Effector memory CD4-positive, alpha-beta T cell (primary cell): ENCODE measurements at regions not wholly inside any gene's neighbourhood (a gene's known extent, or its start where the extent isn't known, plus 50 kb on each side); places are given as distances from the start of the nearest gene placed in this dataset.

Source experiments
- DNase-seq, 3 donors: peaks; one replicate each; pipeline ENCODE4 v3.0.0-alpha.2; 2020
- H3K27ac ChIP-seq: 2 replicates; pipeline ENCODE4 v1.7.0; 2013; ENCODE audit warnings: mild to moderate bottlenecking, low read length, moderate library complexity; ENCODE audit not compliant: insufficient read depth, poor library complexity, severe bottlenecking
- H3K27me3 ChIP-seq: replicated peaks from 2 replicates; pipeline ENCODE4 v1.7.0; 2013; ENCODE audit warnings: mild to moderate bottlenecking, low read length; ENCODE audit not compliant: insufficient read depth, control insufficient read depth, poor library complexity, severe bottlenecking
- H3K36me3 ChIP-seq: 2 replicates; pipeline ENCODE4 v1.7.0; 2013; ENCODE audit warnings: mild to moderate bottlenecking, low read length, moderate library complexity; ENCODE audit not compliant: control insufficient read depth, insufficient read depth
- H3K4me1 ChIP-seq: 2 replicates; pipeline ENCODE4 v1.7.0; 2013; ENCODE audit warnings: low read length, mild to moderate bottlenecking; ENCODE audit not compliant: control insufficient read depth, insufficient read depth, poor library complexity, severe bottlenecking
- H3K4me3 ChIP-seq: 2 replicates; pipeline ENCODE4 v1.7.0; 2013; ENCODE audit warnings: low read length, low read depth, mild to moderate bottlenecking; ENCODE audit not compliant: insufficient read depth, poor library complexity, severe bottlenecking
- H3K9me3 ChIP-seq: 2 replicates; pipeline ENCODE4 v1.7.0; 2013; ENCODE audit warnings: mild to moderate bottlenecking, low read length, moderate library complexity; ENCODE audit not compliant: control insufficient read depth

DNA sequence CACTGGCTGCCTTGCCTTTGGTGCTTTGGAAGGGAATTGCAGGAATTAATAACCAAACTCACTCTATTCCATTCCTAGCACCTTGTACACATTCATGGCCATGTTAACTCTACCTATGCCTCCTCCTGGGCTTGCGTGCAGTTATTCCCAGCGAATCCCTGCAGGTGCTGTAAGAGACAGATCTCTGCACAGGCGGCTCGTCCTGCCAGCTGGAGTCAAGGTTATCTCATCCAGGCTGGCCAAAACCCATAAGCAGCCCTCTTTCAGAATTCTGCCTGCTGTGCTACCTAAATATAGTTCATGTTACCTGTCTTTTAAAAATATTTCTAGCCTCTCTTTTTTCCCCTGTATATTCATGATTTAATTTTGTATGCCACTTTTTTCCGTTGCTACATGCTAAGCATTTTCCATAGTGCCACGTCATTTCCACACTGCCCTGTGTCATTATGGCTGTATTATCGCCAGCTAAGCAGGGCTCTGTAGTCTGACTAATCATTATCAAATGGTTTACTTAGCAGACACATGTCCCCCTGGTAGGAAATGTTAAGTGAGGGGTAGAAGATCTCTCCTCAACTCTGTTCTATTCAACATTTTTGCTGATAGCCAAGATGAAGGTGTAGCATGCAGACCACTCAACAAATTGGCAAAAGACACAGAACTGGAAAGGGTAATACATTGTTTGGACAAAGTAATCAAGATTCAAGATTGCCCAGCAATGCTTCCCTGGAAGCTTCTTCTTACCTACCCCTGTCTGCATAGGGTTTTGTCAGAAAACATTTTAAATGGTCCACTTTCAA, 79.7 kb upstream of the TAF1B start:
- Histone ChIP-seq H3K4me3 (no peak overlapping the region), H3K27ac (no peak overlapping the region), H3K4me1 (peaks cover 9% of the 10 kb centered on the region), H3K27me3 (no peaks in the 10 kb centered on the region), H3K36me3 (no peaks in the 10 kb centered on the region), H3K9me3 (no peaks in the 10 kb centered on the region)
- DNase-seq: no peak

DNA sequence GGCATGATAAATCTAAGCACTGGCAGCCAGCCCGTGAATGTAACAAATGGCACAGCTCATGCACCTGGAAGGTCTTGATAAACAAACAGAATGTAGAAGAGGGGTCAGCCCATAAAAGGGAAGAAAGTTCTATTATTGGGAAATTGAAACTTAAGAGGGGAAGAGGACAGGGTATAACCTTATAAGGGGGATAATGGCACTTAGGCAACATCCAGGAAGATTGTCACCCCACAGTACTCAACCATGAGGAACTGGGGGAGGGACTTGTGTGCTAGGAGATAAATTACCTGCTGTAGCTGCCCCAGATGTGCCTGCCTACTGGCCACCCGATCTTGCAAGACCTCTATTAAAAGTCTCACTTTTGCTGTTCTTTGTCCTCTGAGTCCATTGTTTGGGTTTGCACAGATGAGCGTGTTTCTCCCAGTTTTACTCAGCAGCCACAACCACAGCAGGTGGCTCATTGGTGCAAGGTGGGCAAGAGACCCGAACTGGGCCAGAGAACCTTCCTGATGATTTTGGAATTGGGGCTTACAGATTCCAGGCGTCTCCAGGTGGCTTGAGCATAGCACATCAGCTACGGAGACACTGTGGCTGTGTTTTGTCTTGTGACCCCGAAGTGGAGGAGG, 79.0 kb upstream of the TAF1B start:
- H3K27ac ChIP-seq: no peak overlapping the region
- no peak for DNase-seq

DNA sequence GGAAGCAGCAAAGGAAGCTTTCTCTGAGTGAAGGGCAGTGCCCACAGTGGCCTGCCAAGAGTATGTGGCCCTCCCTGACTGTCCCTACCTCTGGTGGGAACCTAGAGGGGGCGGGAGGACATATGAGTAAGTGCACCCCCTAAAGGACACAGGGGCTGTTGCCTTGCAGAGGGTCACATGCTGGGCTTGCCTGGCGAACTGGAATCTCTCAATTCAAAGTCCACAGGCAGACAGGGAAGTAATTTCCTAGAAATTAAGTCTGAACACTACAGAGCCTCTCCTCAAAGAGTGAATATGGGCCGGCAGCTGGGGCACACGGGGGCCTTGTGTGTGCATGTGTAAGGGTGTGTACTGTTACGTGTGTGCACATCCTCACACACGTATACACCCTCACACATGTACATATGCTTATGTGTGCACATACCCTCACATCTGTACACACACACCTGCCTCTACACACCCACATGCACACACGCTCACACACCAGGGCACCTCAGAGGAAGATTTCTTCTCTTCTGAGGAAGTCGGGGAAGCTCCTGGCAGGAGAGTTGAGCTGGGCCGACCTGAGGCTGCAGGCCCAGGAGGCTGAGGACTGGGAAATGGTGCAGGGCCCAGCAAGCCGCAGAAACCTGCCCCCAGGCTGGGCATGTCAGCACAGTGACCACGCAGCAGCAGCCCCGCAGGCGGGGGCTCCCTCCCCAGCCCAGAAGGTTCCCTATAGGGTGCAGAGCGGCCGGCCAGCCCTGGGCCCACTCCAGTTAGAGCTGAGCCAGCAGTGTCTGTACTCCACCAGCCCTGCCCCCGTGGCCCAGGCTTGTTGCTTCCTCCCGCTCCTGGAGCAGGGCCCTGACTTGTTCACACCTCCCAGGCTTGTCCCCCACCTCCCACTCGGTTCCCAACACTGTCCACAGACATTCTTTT, 77.4 kb upstream of the TAF1B start:
- no peaks in the 10 kb centered on the region for H3K36me3 ChIP-seq
- H3K27ac ChIP-seq: no peak overlapping the region
- H3K4me1 ChIP-seq: peaks cover 11% of the 10 kb centered on the region
- H3K9me3 ChIP-seq: no peaks in the 10 kb centered on the region
- DNase-seq: no peak
- no peaks in the 10 kb centered on the region for H3K27me3 ChIP-seq
- H3K4me3 ChIP-seq: no peak overlapping the region

More for the DNA sequence above, 79.0 kb upstream of the TAF1B start:
- no peaks in the 10 kb centered on the region for H3K9me3 ChIP-seq
- H3K4me3 ChIP-seq: no peak overlapping the region
- H3K4me1 ChIP-seq: peaks cover 12% of the 10 kb centered on the region
- no peaks in the 10 kb centered on the region for H3K27me3 ChIP-seq
- no peaks in the 10 kb centered on the region for H3K36me3 ChIP-seq

DNA sequence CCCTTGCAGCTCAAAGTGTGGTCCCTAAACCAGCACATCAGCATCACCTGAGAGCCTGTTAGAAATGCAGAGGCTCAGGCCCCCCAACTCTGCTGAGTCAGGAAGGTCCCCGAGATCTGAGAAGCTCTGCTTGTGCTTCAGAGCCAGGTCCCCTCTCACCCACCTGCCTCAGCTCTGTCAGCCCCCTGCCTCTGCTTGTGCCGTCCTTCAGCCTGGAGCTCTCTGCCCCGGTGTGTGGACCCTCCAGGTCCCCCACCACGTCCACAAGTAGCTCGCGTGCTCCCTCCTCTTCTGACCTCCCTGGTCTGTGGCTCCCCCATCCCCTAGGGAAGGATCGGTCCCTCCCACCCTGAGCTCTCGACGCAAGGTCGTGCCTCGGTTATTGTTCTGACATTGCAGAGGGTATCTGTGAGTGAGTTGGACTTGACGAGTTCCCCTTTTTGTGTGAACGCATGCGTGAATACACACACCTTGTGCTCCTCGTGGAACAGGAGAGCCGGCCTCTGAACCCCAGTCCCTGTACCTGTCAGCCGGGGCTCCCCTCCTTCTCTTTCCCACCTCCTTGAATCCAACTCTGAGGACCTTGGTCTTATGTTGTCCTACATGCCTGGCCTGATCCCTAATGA, 75.5 kb upstream of the TAF1B start:
- H3K36me3 ChIP-seq: no peaks in the 10 kb centered on the region
- no peak overlapping the region for H3K4me3 ChIP-seq
- H3K4me1 ChIP-seq: peaks cover 11% of the 10 kb centered on the region
- no peak for DNase-seq
- H3K9me3 ChIP-seq: no peaks in the 10 kb centered on the region
- no peaks in the 10 kb centered on the region for H3K27me3 ChIP-seq
- H3K27ac ChIP-seq: no peak overlapping the region

DNA sequence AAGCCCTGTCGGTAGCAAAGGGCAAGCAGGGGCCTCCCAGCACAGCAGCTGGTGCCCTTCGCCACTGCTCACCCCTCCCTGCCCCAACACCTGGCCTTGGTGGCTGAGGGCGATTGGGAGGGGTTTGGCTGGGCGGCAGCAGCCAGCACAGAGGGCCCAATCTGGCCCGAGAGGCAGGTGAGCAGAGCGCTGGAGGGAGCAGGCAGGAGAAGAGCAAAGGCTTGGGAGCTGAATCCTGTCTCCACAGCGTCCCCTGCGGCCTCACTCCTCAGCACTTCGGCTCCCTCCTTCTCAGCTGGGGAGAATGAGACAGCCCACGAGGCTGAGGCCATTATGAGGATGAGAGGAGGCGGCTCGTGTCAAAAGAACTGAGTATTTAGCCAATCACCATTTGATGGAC, 74.9 kb upstream of the TAF1B start:
- Histone ChIP-seq H3K4me3 (no peak overlapping the region), H3K36me3 (no peaks in the 10 kb centered on the region), H3K27me3 (no peaks in the 10 kb centered on the region), H3K9me3 (no peaks in the 10 kb centered on the region), H3K27ac (no peak overlapping the region), H3K4me1 (peaks cover 11% of the 10 kb centered on the region)
- DNase-seq: no peak

DNA sequence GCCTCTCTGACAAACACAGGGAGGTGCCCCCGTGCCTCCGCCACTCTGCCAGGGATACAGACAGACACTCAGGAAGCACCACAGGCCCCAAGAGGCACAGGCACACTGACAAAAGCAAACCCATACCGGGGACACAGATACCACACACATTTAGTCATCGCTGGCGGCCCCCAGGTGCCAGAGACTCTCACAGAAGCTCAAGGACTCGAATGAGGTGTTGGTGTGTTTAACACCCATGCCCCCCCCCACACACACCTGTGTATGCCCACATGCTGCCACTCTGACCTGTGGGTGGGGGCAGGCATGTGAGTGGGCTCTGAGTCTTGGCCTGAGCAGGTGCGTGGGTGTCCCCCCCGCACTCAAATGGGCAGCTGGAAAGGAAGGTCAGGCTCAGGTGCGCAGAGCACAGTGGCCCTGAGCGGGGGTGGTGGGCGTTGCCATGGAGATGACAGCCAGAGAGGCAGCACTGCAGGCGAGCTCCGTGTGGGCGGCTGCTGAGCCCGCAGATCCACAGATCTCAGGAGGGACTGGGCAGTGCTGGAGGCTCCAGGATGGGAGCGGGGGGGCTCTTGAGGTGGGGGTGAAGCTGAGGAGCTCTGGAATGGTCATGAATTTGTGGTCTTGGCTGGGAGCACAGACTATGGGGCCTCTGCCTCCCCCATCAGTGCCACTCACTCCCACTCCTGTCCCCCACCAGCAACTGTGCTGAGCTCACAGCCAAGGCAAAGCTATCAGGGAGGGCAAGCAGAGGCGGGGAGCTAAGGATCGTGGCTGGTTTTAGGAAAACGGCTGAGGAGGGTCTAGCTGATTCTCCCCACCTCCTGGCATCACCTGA, 73.9 kb upstream of the TAF1B start:
- DNase-seq: no peak
- Histone ChIP-seq H3K27ac (no peak overlapping the region), H3K36me3 (no peaks in the 10 kb centered on the region), H3K9me3 (no peaks in the 10 kb centered on the region), H3K4me1 (peaks cover 7% of the 10 kb centered on the region), H3K27me3 (no peaks in the 10 kb centered on the region), H3K4me3 (no peak overlapping the region)

DNA sequence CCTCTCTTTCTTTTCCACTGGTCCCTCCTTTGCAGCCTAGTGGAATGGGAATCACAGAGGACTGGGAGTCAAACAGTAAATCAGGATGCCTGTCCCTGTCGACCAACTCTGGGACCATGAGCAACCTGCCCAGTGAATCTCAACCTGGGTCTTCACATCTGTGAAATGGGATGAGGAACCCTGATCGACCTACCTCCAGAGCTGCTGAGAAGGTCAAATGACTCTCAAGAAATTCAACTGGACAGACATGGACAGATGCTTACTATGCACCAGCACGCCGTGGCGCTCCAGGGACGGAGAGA, 73.3 kb upstream of the TAF1B start:
- Histone ChIP-seq H3K27me3 (no peaks in the 10 kb centered on the region), H3K36me3 (no peaks in the 10 kb centered on the region), H3K27ac (no peak overlapping the region), H3K4me3 (no peak overlapping the region), H3K4me1 (peaks cover 7% of the 10 kb centered on the region), H3K9me3 (no peaks in the 10 kb centered on the region)
- no peak for DNase-seq

DNA sequence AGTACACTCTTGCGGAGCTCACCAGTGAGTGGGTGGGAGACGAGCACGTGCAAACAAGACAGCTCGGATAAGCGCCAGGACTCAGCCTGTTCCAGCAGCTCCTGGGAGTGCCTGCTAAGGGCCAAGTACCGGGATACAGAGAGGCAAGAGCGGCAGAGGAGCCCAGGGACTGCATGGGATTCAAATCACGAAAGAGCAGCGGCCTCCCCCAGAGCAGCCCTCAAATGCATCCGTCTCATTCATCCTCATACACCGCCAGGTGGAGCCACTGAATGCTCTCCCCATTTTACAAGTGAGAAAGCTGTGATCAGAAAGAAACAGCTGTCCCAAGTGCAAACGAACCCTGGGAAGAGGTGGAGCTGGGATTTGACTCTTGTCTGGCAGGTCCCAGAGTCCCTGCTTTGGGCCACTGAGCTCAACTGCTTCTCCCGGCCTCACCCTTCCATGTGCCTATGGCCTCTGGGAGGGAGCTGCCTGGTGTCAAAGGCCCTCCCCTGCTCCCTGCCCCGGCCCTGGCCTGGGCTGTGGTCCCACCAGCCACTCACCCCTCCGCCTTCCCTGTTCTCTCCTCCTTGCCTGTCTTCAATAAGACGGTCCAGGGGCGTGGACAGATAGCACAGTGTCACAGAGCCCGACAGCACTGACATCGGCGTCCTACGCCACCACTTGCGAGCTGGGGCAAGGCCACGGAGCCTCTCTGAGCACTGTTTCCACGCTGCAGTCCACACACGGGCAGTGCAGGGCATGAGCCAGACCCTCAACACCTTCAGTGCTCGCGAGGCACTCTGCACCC, 72.8 kb upstream of the TAF1B start:
- Histone ChIP-seq H3K27ac (no peak overlapping the region), H3K27me3 (no peaks in the 10 kb centered on the region), H3K4me3 (no peak overlapping the region), H3K4me1 (peaks cover 7% of the 10 kb centered on the region), H3K36me3 (no peaks in the 10 kb centered on the region), H3K9me3 (no peaks in the 10 kb centered on the region)
- peak in 2 of 3 donors; percentile 37 to 42 for DNase-seq

DNA sequence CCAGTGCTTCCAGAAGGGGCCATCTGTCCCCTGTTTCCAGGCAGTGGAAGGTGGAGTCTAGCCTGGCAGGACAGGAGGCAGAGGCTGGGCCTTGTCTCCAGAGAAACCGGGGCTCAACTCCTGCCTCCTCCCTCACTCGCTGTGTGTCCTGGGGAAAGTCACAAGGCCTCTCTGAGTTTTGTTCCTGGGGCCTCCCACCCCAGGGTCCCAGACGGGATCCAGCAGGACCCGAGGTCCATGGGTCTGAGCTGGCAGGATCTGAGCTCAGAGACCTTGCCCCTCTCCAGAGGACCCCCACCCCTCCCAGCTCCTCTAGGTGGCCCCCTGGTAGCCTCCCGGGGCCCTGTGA, 72.2 kb upstream of the TAF1B start:
- Histone ChIP-seq H3K27ac (no peak overlapping the region), H3K27me3 (no peaks in the 10 kb centered on the region), H3K4me3 (no peak overlapping the region), H3K9me3 (no peaks in the 10 kb centered on the region), H3K36me3 (no peaks in the 10 kb centered on the region), H3K4me1 (peaks cover 7% of the 10 kb centered on the region)
- no peak for DNase-seq
